SK-N-SH (cell line): ENCODE measurements at regions not wholly inside any gene's neighbourhood (a gene's known extent, or its start where the extent isn't known, plus 50 kb on each side); places are given as distances from the start of the nearest gene placed in this dataset.

ENCODE experiments used
- EP300 ChIP-seq, 2 experiments: IDR thresholded peaks; 2 replicates each; pipeline versions ENCODE4 v1.4.0 to v1.6.1; 2012; ENCODE audit warnings: borderline replicate concordance in 1 of 2, low read depth in 1 of 2, low read length in 1 of 2
- EZH2phosphoT487 ChIP-seq: fragments of 200-600 bp; sonication (generic); IDR thresholded peaks from 2 replicates; pipeline ENCODE4 v1.6.1; 2017; ENCODE audit warnings: low read depth, mixed run types, mild to moderate bottlenecking, antibody characterized with exemption, moderate library complexity, borderline replicate concordance
- FOXM1 ChIP-seq: IDR thresholded peaks from 2 replicates; pipeline ENCODE4 v1.4.0; 2012; ENCODE audit warnings: low read depth, mild to moderate bottlenecking
- POLR2AphosphoS5 ChIP-seq: IDR thresholded peaks from 2 replicates; pipeline ENCODE4 v1.6.1; 2012; ENCODE audit warnings: low read depth, low read length
- REST ChIP-seq: IDR thresholded peaks from 2 replicates; pipeline ENCODE4 v1.6.1; 2012; ENCODE audit warnings: mild to moderate bottlenecking, low read depth, low read length, moderate library complexity
- YY1 ChIP-seq: IDR thresholded peaks from 2 replicates; pipeline ENCODE4 v1.4.0; 2012; ENCODE audit warnings: low read depth, mild to moderate bottlenecking
- TF ChIP-seq, protein P1 (sequence below): fragments of 200-600 bp; sonication (generic); IDR thresholded peaks from 2 replicates; pipeline ENCODE4 v1.6.1; 2017; ENCODE audit warnings: antibody characterized with exemption, mild to moderate bottlenecking, moderate library complexity

GRCh38 chr7:22879280-22879679 lies 56.6 kb upstream of the TOMM7 start:
- no peak for TF ChIP-seq POLR2AphosphoS5
- TF ChIP-seq, protein P1, sequence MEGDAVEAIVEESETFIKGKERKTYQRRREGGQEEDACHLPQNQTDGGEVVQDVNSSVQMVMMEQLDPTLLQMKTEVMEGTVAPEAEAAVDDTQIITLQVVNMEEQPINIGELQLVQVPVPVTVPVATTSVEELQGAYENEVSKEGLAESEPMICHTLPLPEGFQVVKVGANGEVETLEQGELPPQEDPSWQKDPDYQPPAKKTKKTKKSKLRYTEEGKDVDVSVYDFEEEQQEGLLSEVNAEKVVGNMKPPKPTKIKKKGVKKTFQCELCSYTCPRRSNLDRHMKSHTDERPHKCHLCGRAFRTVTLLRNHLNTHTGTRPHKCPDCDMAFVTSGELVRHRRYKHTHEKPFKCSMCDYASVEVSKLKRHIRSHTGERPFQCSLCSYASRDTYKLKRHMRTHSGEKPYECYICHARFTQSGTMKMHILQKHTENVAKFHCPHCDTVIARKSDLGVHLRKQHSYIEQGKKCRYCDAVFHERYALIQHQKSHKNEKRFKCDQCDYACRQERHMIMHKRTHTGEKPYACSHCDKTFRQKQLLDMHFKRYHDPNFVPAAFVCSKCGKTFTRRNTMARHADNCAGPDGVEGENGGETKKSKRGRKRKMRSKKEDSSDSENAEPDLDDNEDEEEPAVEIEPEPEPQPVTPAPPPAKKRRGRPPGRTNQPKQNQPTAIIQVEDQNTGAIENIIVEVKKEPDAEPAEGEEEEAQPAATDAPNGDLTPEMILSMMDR: no peak
- TF ChIP-seq EP300 (IDR thresholded peaks at IDR 0.05; ENCODE audit: borderline replicate concordance in 1 of 2, low read depth in 1 of 2, low read length in 1 of 2): no peak
- TF ChIP-seq REST: no peak
- no peak for TF ChIP-seq EZH2phosphoT487
- TF ChIP-seq YY1: no peak
- TF ChIP-seq FOXM1: no peak
